OCI-M1 (cell line): ENCODE measurements at regions not wholly inside any gene's neighbourhood (a gene's known extent, or its start where the extent isn't known, plus 50 kb on each side); places are given as distances from the start of the nearest gene placed in this dataset.
A peak's percentile ranks its signal among the peaks of the same experiment; 100 is the strongest.

Experiments used
- DNase-seq: peaks from one replicate; lab custom pipeline; 2025; lab: John Stamatoyannopoulos, UW

DNA sequence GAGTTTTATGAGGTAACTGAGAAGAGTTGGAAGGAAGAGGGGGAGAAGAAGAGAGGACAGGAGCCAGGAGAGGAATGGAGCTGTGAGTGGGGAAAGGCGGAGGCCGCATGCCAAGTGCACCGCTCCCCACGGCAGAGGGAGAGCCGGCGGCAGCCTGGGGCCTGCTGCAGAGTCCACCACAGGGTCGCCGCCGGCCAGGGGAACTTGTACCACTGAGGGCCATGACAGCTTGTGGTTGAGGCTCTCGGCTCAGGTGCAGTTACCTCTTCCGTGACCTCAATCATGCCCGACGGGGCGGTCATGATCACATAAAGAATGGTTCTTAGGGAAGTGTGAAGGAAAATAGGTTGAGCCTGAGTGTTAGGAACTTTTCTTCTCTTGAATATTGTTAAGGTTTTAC lies 325.0 kb downstream of the SNAPC1 start:
- DNase-seq: no peak

DNA sequence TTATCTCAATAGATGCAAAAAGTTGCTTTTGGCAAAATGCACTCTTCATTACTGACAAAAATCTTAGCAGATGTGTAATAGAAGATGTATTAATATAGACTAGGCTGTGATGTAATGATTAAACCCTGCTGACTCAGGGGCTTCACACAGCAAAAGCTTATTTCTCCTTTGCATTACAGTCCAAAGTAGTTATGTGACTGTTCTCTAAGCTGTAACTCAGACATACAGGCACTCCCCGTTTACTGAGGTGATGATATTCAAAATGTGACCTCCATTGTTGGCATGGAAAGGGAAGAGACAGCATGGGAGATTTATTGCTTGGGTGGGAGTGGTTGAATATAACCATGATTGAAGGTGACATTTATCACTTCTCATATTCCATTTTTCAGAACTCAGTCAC lies 331.5 kb downstream of the SNAPC1 start:
- no peak for DNase-seq

DNA sequence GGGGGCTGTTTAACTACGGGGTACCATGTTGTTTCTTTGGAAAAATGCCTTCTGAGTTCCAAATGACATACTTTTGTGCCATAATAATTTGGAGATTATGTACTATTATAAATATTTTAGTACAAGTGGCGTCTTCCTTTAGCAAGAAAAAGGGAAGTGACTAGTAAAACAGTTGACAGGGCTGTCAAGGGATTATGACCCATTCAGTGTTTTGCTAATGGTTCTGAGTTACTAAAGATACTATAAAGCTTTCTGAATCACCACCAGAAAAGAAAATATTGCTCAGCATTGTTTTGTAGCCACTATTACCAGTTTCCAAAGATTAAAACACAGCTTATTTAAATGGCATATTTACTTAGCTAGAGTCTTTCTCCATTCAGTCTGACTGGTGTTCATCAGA lies 334.9 kb downstream of the SNAPC1 start:
- peak; percentile 9 for DNase-seq

DNA sequence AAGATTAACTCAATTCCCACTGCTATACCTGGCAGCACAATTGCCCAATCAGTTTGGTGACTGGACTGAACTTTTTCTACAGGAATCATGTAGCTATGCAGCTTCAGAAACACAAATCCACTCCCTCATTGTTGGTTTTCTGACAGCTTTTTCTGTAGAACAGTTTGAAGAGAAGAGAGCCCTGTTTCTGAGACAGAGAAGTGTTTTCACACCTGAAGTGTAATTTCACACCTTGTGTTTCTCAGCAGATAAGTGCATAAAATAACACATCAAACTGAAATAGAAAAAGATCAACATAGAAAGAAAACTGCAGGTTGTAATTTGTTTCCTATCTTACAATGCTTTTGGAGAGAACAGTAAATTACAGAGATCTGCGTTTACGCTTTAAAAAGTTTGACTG lies 335.6 kb downstream of the SNAPC1 start:
- no peak for DNase-seq

DNA sequence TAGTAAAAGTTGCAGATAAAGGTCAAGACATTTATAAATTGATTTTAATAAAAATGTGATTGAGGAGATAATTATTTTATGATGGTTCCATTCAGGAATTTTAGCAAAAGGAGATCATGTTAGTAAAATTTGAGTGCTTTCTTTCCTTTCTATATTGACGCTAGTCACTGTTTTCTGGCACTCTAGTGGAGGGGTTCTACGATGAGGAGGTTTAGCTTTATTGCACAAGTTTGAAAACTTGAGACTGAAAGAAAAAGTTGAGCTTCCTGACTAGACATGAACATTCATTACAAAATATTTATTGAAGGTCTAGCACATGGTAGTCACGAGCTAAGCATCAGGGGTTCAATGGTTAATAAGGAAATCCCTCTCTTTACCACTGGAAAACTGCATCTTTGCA lies 336.1 kb downstream of the SNAPC1 start:
- DNase-seq: no peak

DNA sequence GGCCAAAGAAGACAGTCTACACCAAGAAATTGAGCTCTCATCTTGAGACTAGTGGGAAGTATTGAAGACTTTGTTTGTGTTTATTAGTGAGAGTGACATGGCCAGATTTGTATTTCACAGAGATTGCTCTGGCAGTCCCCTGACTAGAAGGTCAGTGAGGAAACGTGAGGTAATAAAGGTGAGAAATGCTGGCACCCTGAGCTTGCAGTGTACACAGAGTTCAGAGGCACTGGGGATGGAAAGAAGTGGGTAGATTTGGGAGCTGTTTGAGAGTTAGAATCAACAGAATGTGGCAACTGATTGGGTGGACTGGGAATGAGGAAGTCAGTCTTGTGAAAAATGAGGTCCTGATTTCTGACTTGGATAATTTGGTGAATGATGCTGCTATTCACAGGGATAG lies 336.9 kb downstream of the SNAPC1 start:
- no peak for DNase-seq

DNA sequence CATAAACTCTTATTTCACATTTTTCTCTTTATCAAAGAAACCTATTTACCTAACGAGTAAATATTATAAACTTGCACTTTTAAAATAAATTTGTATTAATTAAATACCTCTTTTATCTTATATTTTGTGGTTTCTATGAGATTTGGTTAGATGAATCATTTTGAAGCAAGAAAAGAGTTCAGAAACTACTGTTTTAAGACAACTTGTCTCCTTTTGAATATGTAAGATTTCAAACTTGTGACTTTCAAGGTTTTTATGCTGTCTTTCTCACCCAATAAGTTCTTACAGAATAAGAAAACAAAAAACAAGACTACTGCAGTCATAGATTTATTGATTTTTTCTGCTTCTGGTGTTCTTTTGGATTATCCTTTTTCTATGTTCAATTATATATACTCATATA lies 339.0 kb downstream of the SNAPC1 start:
- DNase-seq: no peak

DNA sequence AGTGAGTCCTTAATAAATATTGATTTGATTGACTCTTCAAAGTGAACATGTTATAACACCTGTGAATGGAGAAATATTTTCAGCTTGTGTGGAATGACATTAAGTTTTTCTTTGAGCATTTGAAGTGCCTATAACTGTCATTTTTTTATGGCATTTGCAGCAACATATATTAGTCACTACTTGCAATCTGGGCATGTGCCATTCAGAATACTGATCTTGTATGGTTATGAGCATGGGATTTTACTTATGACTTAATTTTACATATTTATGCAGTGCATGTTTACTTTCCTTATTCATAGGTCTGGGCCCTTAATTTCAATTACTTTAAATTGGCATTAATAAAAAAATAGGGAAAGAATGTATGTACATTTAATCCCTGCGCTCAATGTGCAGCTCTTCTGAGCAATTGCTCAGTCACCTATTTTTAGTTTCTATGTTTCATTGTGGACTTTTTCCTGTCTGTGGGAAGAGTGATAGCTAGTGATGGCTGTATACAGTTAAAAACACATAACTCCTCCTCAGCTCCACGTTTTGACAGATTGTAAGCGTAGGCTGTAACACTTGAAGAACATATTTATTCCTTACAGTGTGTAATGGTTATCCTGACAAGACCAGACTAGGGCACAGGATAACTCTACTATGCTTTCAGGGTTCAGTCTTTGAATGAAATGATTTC lies 339.6 kb downstream of the SNAPC1 start:
- no peak for DNase-seq

DNA sequence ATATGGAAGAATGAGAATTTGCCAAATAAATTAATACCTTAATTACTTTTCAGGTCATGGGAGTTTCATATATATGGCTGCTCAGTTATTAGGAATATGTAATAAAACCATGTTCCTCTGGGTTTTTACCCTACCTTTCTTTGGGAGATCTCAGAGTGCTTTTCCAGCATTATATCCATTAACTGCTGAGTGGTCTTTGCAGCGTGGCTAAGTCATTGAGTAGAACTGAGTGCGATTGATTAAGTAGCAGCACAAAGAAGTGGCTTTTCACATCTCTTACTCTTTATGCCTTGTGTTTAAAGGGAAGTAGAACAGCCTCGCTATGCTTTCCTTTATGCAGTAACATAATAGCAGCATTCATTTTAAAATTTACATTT lies 340.1 kb downstream of the SNAPC1 start:
- DNase-seq: no peak

DNA sequence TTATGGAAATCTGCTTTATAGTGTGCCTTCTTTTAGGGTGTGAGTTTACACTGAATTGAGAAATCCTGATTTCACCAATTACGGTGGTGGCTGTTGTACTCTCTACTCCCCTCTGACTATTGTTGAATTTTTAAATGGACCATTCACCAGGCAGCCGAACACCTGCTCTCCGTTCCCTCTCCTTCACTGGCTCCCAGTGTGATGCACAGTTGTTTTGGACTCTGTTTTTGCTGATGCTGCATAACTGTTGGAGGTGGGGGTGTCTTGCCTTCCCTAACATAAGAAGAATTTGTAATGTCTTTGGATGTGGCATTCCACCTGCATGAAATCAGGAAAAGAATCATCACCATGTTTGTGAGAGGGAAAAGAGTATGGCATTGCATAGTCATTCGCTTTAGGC lies 341.2 kb downstream of the SNAPC1 start:
- no peak for DNase-seq

DNA sequence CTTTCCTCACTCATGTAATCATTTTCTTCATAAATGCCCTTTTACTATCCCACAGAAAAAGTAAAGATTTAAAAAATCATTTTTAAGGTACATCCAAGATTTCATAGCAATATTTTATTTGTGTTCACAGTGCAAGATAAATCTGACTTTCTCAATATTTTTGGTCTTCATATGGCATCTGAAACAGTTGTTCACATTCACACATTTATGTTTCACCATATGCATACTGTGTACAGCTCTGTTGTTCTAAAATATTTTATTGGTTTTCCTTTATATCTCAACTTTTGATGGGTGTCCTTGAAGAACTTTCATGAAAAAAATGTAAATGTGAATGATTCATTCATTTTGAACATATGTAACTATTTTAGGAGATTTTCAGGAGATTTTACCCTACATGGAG lies 348.7 kb downstream of the SNAPC1 start:
- no peak for DNase-seq

DNA sequence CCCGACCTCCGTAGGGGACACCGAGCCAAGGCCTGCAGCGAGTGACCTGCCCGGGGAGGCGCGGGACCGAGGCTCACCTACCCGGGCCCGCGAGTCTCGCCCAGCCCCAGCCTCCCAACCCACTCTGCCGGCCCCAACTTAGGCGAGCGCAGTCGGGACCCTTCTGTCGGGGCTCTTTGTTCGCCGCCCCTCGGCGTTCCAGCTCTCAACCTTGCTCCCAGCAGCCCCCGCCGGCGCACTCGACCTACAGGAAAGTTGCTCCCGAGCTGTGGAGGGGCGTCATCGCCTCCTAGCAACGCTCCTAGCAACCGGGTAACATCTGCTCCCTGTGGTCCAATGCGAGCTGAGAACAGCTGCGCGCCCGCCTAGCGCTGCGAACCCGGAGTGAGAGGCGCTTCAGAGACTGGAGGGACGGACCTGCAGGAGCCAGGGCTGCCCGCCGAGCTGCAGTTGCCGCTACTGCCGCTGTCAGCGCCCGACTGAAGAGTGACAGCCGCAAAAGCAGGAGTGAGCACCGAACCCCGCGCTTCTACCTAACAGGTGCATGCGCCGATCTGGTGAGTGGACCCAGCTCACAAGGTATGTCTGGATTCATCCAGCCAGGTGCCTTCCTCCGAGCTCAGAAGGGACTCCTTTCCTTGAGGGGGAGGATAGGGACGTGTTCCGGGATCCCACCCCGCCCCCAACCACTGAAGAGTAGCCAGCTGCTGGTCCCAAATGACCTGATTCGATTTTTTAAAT lies 355.0 kb downstream of the SNAPC1 start:
- DNase-seq: no peak

DNA sequence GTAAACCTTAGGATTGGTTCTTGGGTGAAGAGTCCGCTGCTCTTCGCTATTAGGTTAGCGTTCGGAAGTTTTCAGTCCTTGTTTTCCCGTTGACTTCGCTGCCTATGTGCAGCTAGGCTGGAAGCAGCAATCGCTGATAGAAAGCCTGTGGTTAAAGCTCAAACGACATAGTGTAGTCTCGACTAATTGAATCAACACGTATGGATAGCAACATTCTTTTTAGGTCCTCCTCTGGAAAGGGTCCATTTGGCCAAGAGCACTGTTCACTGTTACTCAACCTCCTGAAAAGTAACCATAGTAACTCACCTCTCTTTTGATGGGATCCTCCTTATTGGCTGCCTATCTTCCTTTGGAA lies 355.5 kb downstream of the SNAPC1 start:
- no peak for DNase-seq

DNA sequence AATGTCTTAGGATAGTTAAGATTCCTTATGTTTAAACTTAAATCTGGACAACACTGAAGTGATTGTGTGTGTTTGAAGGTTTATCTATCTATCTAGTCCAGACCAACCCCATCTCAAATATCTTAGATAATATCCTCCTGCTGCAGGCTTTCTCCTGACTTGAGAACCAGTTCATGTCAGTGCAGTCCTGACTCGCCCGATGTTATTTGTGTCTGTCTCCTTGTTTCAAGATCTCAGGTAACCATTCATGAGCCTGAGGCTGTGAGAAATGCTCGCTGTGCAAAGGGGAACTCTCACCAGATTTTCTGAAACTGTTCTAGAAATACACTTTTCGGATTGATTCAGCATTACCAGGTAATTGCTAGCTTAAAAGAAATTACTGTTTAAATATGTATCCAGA lies 356.2 kb downstream of the SNAPC1 start:
- no peak for DNase-seq

DNA sequence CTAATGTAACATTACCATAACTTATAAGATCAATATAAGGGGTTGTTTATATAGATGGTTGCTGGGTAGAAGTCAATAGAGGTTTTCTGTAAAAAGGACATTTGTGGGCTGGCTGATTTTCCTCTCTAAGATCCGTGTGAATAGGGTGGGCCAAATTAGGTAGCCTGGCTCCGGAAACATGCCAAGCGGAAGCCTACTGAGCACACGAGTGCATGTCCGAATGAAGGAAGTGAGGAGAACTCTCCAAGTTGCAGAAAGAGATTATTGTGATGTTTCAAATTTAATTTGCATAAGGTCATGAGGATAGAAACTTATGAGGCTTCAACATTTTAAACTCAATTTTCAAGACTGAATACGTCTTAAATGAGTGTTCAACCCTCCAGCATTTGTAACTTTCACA lies 356.7 kb downstream of the SNAPC1 start:
- DNase-seq: no peak

DNA sequence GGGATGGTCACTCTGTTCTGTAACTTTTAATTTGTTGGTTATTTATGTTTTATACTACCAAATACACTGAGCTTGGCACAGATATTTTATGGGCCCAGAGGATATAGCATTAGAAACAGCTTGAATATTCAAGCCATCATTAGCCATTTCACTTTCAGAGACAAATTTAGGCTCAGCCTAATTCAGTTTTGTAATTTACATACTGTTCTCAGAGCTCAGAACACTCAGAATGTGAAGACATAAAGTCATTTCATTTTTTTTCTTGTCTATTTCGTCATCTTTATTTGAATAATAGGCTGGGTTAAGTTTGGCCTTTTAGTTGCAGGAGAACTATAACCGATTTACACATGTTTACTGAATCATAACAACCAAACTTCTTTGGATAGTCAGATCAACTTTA lies 361.7 kb downstream of the SNAPC1 start:
- no peak for DNase-seq

DNA sequence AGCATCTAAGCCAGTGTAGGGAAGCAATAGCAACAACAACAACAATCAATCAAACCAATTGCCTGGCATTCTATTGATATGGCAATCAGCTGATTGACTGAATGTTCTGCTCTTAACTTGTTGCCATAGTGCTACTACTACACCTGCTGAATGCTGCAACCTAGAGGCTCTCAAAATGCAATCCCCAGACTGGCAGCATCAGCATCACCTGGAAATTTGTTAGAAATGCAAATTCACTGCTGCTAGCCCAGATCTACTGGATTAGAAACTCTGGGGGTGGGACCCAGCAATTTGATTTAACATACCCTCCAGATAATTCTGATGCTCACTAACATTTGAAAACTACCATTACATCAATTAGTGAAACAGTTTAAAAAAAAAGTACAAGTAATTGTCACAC lies 363.6 kb downstream of the SNAPC1 start:
- DNase-seq: no peak

DNA sequence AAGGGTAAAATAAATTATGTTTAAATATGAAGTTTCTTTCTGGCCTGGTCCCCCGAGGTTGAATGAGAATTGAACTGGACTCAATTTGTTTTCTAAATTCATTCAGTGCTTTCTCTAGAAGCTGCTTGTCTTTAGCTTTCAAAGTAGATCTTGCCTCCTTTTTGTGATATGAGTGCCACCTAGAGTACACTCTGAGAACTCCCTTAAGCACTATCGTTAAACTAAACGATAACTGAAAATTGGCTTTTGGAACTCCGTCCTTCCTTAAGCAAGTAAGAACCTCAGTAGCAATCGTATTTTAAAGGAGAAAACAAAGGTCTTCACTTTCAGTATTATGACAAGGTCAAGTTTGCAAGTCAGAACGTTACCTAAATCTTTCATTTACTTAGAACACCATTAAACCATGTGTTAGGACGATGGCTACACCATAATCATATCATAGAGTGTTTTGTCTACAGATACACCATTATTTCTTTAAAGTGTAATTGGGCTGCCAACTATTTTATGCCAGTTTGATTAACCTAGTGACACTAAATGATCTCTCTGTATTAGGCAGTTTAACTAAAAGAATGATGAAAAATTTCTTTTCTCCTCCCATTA lies 364.8 kb downstream of the SNAPC1 start:
- peak; percentile 55 for DNase-seq

DNA sequence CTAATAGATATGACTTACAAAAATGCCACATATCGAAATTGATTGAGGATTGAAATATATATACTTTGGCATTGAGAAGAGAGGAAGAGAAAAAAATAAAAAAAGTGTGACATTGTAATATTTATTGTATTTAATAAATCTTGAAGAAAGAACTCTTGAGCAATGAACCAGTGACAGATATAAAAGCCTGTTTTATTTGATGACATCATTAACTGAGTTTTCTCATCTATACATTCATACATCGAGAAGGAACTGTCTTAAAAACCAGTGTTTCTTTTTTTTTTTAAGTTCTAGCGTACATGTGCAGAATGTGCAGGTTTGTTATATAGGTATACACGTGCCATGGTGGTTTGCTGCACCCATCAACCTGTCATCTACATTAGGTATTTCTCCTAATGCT lies 368.2 kb downstream of the SNAPC1 start:
- DNase-seq: no peak

DNA sequence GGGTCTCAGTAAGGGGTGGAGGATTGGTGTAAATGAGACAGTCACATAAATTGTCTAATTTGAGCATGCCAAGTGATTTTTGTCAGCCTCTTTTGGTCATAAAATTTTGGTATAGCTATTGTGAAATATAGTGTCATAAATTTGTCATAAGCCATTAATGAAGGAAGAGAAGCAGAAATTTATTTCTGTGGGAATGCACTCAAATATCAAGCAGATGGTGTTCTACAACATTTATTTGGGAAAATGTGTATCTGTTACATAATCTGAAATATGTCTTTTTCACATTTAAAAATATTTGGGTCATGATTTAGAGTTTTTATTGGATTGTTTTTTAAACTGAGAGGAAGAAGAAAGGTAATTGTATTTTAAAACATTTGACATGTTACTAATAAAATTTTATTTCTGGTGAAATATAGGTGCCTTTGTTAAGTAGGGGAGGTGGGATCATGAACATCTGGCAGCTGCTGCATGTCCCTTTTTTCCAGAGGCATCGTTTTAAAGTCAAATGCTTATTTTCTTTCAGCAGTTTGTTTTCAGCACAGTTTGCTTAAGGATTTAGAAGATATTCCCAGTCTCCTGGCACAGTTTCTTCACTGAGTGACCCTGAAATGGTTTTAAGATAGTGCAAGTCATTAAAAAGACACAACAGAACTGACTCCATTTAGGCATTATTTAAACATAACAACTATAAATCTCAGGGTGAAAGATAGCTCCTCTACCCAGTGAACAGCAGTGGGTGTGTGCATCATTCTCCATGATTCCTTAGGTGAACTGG lies 371.7 kb downstream of the SNAPC1 start:
- no peak for DNase-seq

DNA sequence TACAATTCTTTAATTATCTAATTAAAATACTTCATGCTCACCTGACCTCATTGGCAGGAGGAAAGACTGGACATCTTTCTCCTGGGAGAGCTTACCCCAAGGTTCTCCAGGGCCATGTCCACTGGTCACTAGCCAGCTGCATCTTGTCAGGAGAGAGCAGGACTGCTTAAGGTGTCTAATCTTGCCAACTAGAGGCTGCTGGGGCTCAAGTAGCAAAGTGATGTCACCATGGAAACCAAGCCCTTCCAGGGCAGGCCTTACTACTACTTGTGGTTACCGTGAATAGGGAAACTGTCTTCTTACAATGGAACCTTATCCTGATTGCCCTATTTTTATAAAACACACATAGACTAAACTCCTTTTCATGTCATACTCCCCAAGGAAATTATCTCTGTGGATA lies 376.4 kb downstream of the SNAPC1 start:
- no peak for DNase-seq

DNA sequence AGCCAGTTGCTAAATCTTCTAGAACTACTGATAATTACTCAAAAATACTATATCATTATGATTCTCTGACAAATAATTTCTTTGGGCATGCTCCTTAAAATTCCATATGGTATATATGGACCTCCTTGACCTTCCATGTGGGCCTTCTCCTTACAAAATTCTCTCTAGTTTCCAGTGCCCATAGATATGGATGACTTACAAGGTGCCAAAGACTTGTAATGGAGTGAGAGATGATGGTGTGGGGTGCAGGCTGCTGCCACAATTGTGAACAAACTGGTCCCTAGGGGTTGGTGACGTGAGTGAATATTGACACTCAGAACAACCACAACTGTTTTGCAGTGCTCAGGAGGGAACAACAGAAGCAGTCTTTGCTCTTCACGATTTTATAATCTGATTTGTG lies 378.9 kb downstream of the SNAPC1 start:
- DNase-seq: no peak

DNA sequence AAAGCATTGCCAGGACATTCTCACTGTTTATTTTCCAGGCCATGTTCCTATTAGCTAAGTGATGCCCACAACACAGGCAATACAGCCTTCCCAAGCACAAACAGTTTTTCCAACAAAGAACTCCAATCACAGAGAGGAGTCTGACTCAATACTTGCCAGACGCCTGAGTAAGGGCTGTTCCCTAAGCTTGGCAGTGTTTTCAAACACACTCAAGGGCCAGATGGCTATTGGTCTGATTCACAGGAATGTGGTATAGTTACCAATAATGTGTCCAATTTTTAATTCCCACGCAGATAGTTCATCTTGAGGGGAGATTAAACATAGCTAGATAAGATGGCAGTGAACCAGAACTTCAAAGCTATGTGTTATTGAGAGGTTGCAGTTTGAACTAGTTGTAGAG lies 381.0 kb downstream of the SNAPC1 start:
- no peak for DNase-seq
